ENCODE measurements at regions not wholly inside any gene's neighbourhood (a gene's known extent, or its start where the extent isn't known, plus 50 kb on each side); places are given as distances from the start of the nearest gene placed in this dataset.
A peak's percentile ranks its signal among the peaks of the same experiment; 100 is the strongest.

DNA sequence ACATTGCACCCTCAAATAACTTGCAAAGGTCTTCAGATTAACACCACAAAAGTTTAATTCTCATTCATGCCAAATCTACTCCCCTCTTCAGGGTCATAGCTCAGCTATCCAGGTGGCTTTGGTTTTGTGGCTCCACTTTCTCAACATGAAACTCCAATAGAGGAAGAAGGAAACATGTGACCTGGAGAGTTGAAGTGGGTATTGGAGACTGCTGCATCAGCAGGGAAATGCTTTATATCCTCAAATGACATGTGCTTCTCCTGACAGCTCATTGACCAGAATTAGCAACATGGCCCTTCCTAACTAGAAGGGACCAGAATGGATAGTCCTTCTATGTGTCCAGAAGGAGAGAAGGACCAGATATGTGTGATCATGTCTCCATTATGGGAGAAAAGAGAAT is 73.6 kb downstream of the TLR4 start:
- TF ChIP-seq POLR2A (IDR thresholded peaks at IDR 0.05; ENCODE audit: low read depth, low read length), result no peak
- TF ChIP-seq POLR2AphosphoS5 (IDR thresholded peaks at IDR 0.05; ENCODE audit: low read depth, low read length), result no peak
- no peak for TF ChIP-seq TAF1 (IDR thresholded peaks at IDR 0.05; ENCODE audit: low read depth, low read length)
- peak; percentile 57 for TF ChIP-seq SPI1 (IDR thresholded peaks at IDR 0.05; ENCODE audit: low read depth, low read length)

All from GM12891 (cell line).